Endodermal cell (in vitro differentiated cells): ENCODE measurements at regions not wholly inside any gene's neighbourhood (a gene's known extent, or its start where the extent isn't known, plus 50 kb on each side); places are given as distances from the start of the nearest gene placed in this dataset.

Experiments
- DNase-seq: peaks from one replicate; pipeline ENCODE4 v3.0.0-alpha.2; 2017
- H3K27ac ChIP-seq: 2 replicates; pipeline ENCODE4 v1.5.1; 2013; ENCODE audit warnings: mild to moderate bottlenecking, low read depth, low read length, moderate library complexity
- H3K27me3 ChIP-seq: 2 replicates; pipeline ENCODE4 v1.6.1; 2013; ENCODE audit warnings: mild to moderate bottlenecking, low read length, moderate library complexity; ENCODE audit not compliant: insufficient read depth, control insufficient read depth, poor library complexity, severe bottlenecking
- H3K36me3 ChIP-seq: 2 replicates; pipeline ENCODE4 v1.7.0; 2013; ENCODE audit warnings: mild to moderate bottlenecking, low read length, moderate library complexity; ENCODE audit not compliant: control insufficient read depth, insufficient read depth
- H3K4me1 ChIP-seq: one replicate; pipeline ENCODE4 v1.7.0; 2013; ENCODE audit warnings: low read length; ENCODE audit not compliant: control insufficient read depth, insufficient read depth
- H3K4me3 ChIP-seq: 2 replicates; pipeline ENCODE4 v1.5.1; 2013; ENCODE audit warnings: mild to moderate bottlenecking, low read length, moderate library complexity
- H3K9ac ChIP-seq: 2 replicates; pipeline ENCODE4 v1.6.1; 2013; ENCODE audit warnings: mild to moderate bottlenecking, low read length, moderate library complexity; ENCODE audit not compliant: poor library complexity, severe bottlenecking; ENCODE audit errors: extremely low read depth
- H3K9me3 ChIP-seq: 2 replicates; pipeline ENCODE4 v1.6.1; 2013; ENCODE audit warnings: mild to moderate bottlenecking, low read length, moderate library complexity; ENCODE audit not compliant: control insufficient read depth
- H3K27ac Mint-ChIP-seq: 2 replicates; pipeline ENCODE4 v1.8.0; 2020; ENCODE audit warnings: mixed read lengths
- H3K27me3 Mint-ChIP-seq: 2 replicates; pipeline ENCODE4 v1.8.0; 2021; ENCODE audit warnings: mild to moderate bottlenecking, mixed read lengths; ENCODE audit not compliant: insufficient read depth
- H3K36me3 Mint-ChIP-seq: 2 replicates; pipeline ENCODE4 v1.8.0; 2020; ENCODE audit warnings: low read depth, mixed read lengths
- H3K4me1 Mint-ChIP-seq: 2 replicates; pipeline ENCODE4 v1.8.0; 2020; ENCODE audit warnings: mixed read lengths
- H3K4me3 Mint-ChIP-seq: 2 replicates; pipeline ENCODE4 v1.8.0; 2020; ENCODE audit warnings: mild to moderate bottlenecking, moderate library complexity, mixed read lengths
- H3K9me3 Mint-ChIP-seq: 2 replicates; pipeline ENCODE4 v1.8.0; 2020; ENCODE audit warnings: mild to moderate bottlenecking, mixed read lengths
- CTCF ChIP-seq: fragments of 200-600 bp; sonication (generic); conservative IDR thresholded peaks from 2 replicates; pipeline ENCODE4 v1.5.0; 2021; ENCODE audit warnings: antibody characterized with exemption, mild to moderate bottlenecking
- whole genome bisulfite sequencing, 2 experiments: methylation state at CpG; one replicate each; pipeline versions ENCODE4 v1.1.5 to v1.1.7; 2013; ENCODE audit warnings: missing lambda C conversion rate in 2 of 2, mixed read lengths in 1 of 2; ENCODE audit not compliant: insufficient coverage in 1 of 2, insufficient read length in 1 of 2; 5-methylcytosine and 5-hydroxymethylcytosine counted together

- Histone ChIP-seq H3K4me3 (no peak overlapping the region), H3K27me3 (no peaks in the 10 kb centered on the region), H3K27ac (no peak overlapping the region), H3K36me3 (no peaks in the 10 kb centered on the region), H3K9ac (no peak overlapping the region), H3K9me3 (no peaks in the 10 kb centered on the region), H3K4me1 (no peaks in the 10 kb centered on the region)
- no peak for DNase-seq
- Mint-ChIP-seq H3K4me1 (no peaks in the 10 kb centered on the region), H3K4me3 (no peak overlapping the region), H3K9me3 (peaks cover 12% of the 10 kb centered on the region), H3K27ac (no peak overlapping the region), H3K27me3 (no peaks in the 10 kb centered on the region), H3K36me3 (no peaks in the 10 kb centered on the region)
- 66 to 100% methylated on average over 1 to 2 of the region's 2 CpGs for WGBS, 2 experiments
- no peak for TF ChIP-seq CTCF
Measured at GRCh38 chr19:28815257-28815656, 397.7 kb downstream of the UQCRFS1 start.

GRCh38 chr19:28794301-28794700, 418.6 kb downstream of the UQCRFS1 start:
- peaks cover 37% of the 10 kb centered on the region for H3K27me3 ChIP-seq
- Mint-ChIP-seq H3K4me3 (peak overlapping the region; percentile 42), H3K4me1 (no peaks in the 10 kb centered on the region), H3K9me3 (no peaks in the 10 kb centered on the region), H3K27me3 (peaks cover 48% of the 10 kb centered on the region), H3K27ac (no peak overlapping the region), H3K36me3 (no peaks in the 10 kb centered on the region)
- no peaks in the 10 kb centered on the region for H3K36me3 ChIP-seq
- no peak for DNase-seq
- no peaks in the 10 kb centered on the region for H3K9me3 ChIP-seq
- H3K9ac ChIP-seq = no peak overlapping the region
- 88% methylated on average over 3 of the region's 3 CpGs; no CpG with 5 or more reads in 1 of the 2 experiments for WGBS, 2 experiments
- H3K4me3 ChIP-seq = no peak overlapping the region
- no peak for TF ChIP-seq CTCF
- H3K27ac ChIP-seq = no peak overlapping the region
- H3K4me1 ChIP-seq = no peaks in the 10 kb centered on the region

GRCh38 chr19:28793391-28794168, 419.4 kb downstream of the UQCRFS1 start:
- H3K4me3 ChIP-seq = peak overlapping the region; percentile 60
- no peaks in the 10 kb centered on the region for H3K9me3 ChIP-seq
- no peaks in the 10 kb centered on the region for H3K4me1 Mint-ChIP-seq
- H3K36me3 Mint-ChIP-seq = no peaks in the 10 kb centered on the region
- WGBS, 2 experiments = 3 to 6% methylated on average over 32 to 97 of the region's 97 CpGs
- peaks cover 37% of the 10 kb centered on the region for H3K27me3 ChIP-seq
- peaks cover 48% of the 10 kb centered on the region for H3K27me3 Mint-ChIP-seq
- H3K4me1 ChIP-seq = no peaks in the 10 kb centered on the region
- H3K4me3 Mint-ChIP-seq = peak overlapping the region; percentile 42
- DNase-seq = peak; percentile 81
- no peak overlapping the region for H3K27ac Mint-ChIP-seq
- H3K9me3 Mint-ChIP-seq = no peaks in the 10 kb centered on the region
- H3K36me3 ChIP-seq = no peaks in the 10 kb centered on the region
- no peak for TF ChIP-seq CTCF
- no peak overlapping the region for H3K9ac ChIP-seq
- no peak overlapping the region for H3K27ac ChIP-seq
